ENCODE measurements at regions not wholly inside any gene's neighbourhood (a gene's known extent, or its start where the extent isn't known, plus 50 kb on each side); places are given as distances from the start of the nearest gene placed in this dataset.

GRCh38 chr1:98176414-98176813, 255.6 kb upstream of the DPYD start:
- H3K27ac ChIP-seq: no peak overlapping the region
- TF ChIP-seq EP300 (IDR thresholded peaks at IDR 0.05) (no peak), HOXB5 (CRISPR knock-in tag; IDR thresholded peaks at IDR 0.05) (no peak), NR3C1 (IDR thresholded peaks at IDR 0.05) (no peak), MYC (IDR thresholded peaks at IDR 0.05; ENCODE audit: borderline replicate concordance, low read length) (no peak), HOXA7 (CRISPR knock-in tag; IDR thresholded peaks at IDR 0.05) (no peak), EHF (CRISPR knock-in tag; IDR thresholded peaks at IDR 0.05) (no peak), ZFP36 (IDR thresholded peaks at IDR 0.05; ENCODE audit: borderline replicate concordance, partially characterized antibody) (no peak), HES2 (IDR thresholded peaks at IDR 0.05) (no peak), HMGXB4 (CRISPR knock-in tag; IDR thresholded peaks at IDR 0.05; ENCODE audit: borderline replicate concordance) (no peak), CBX8 (IDR thresholded peaks at IDR 0.05) (no peak), E2F6 (IDR thresholded peaks at IDR 0.05; ENCODE audit: borderline replicate concordance, low read depth) (no peak), JUN (IDR thresholded peaks at IDR 0.05) (no peak), USF2 (IDR thresholded peaks at IDR 0.05) (no peak), KDM1A (IDR thresholded peaks at IDR 0.05; ENCODE audit: low read depth) (no peak), NFE2L2 (conservative IDR thresholded peaks at IDR 0.05; ENCODE audit: low read length) (no peak), POLR2A (IDR thresholded peaks at IDR 0.05; ENCODE audit: low read length) (no peak), POLR2AphosphoS2 (conservative IDR thresholded peaks at IDR 0.05; ENCODE audit: low read length) (no peak), RNF2 (IDR thresholded peaks at IDR 0.05; ENCODE audit: borderline replicate concordance, low read depth) (no peak)
- H3K4me1 ChIP-seq: peaks cover 7% of the 10 kb centered on the region; the same call in 1 of the 3 replicates
- H3K4me2 ChIP-seq: no peak overlapping the region
- no peak for ATAC-seq
- no peak overlapping the region for H3K4me3 ChIP-seq
- POLR2A ChIA-PET: no interaction called here
- no peaks in the 10 kb centered on the region for H3K9me3 ChIP-seq
- CTCF ChIA-PET: no interaction called here
- no peak for DNase-seq (ENCODE audit: low read depth in 1 of 2, low spot score in 1 of 2)
- no peak for FAIRE-seq

- TF ChIP-seq NFE2L2 (conservative IDR thresholded peaks at IDR 0.05; ENCODE audit: low read length): no peak
- TF ChIP-seq EHMT2 (IDR thresholded peaks at IDR 0.05; ENCODE audit: low read depth): no peak
- no peak for TF ChIP-seq TFCP2L1 (CRISPR knock-in tag; IDR thresholded peaks at IDR 0.05)
- TF ChIP-seq TP53 (CRISPR knock-in tag; IDR thresholded peaks at IDR 0.05): no peak
- TF ChIP-seq CBX2 (IDR thresholded peaks at IDR 0.05; ENCODE audit: borderline replicate concordance, low read depth): no peak
- no peak for TF ChIP-seq ELK1 (IDR thresholded peaks at IDR 0.05; ENCODE audit: low read depth, low read length)
- no peak for TF ChIP-seq CHD2 (IDR thresholded peaks at IDR 0.05; ENCODE audit: low read length, partially characterized antibody)
- TF ChIP-seq ESRRA (IDR thresholded peaks at IDR 0.05; ENCODE audit: borderline replicate concordance, low read length): no peak
- no peak for FAIRE-seq
- ChIA-PET POLR2A (no interaction called here), CTCF (no interaction called here)
- Histone ChIP-seq H3K4me1 (no peaks in the 10 kb centered on the region), H3K27ac (no peak overlapping the region), H3K4me2 (no peak overlapping the region), H3K4me3 (no peak overlapping the region), H3K9me3 (no peaks in the 10 kb centered on the region)
- ATAC-seq: no peak
- 50% methylated on average over 3 of the region's 3 CpGs for WGBS (ENCODE audit: missing lambda C conversion rate)
- DNase-seq (ENCODE audit: low read depth in 1 of 2, low spot score in 1 of 2): no peak
These were observed 251.7 kb upstream of the DPYD start for GRCh38 chr1:98172578-98172977.
